HG03460 (cell line): ENCODE measurements at regions not wholly inside any gene's neighbourhood (a gene's known extent, or its start where the extent isn't known, plus 50 kb on each side); places are given as distances from the start of the nearest gene placed in this dataset.
"Not testable (repeated sequence)": the region's sequence is repeated elsewhere in the genome, so short reads cannot be mapped to it uniquely, and the experiment has no call there.

Source experiments
- ATAC-seq: cut with Tn5 transposase; IDR thresholded peaks from one replicate; pipeline ENCODE4 v1.9.1; 2021; ENCODE audit not compliant: unreplicated experiment

GRCh38 chr18:73563901-73564472, 583.6 kb downstream of the FBXO15 start:
- no peak for ATAC-seq

GRCh38 chr18:73563345-73563744, 584.3 kb downstream of the FBXO15 start:
- no peak for ATAC-seq

- ATAC-seq, result no peak
These were observed 590.7 kb downstream of the FBXO15 start for GRCh38 chr18:73556904-73557303.

- ATAC-seq, result no peak
These were observed 595.5 kb downstream of the FBXO15 start for GRCh38 chr18:73552171-73552570.

- no peak for ATAC-seq
These were observed 596.4 kb downstream of the FBXO15 start for GRCh38 chr18:73551211-73551610.

- ATAC-seq, result no peak
These were observed 598.4 kb downstream of the FBXO15 start for GRCh38 chr18:73549236-73549635.

GRCh38 chr18:73545472-73545871, 602.2 kb downstream of the FBXO15 start:
- no peak for ATAC-seq

- ATAC-seq, result no peak
These were observed 603.0 kb downstream of the FBXO15 start for GRCh38 chr18:73544617-73545016.

- no peak for ATAC-seq
These were observed 603.6 kb downstream of the FBXO15 start for GRCh38 chr18:73544032-73544431.

GRCh38 chr18:73535990-73536389, 611.6 kb downstream of the FBXO15 start:
- no peak for ATAC-seq

- ATAC-seq, result no peak
These were observed 612.4 kb downstream of the FBXO15 start for GRCh38 chr18:73535189-73535588.

- no peak for ATAC-seq
These were observed 616.0 kb downstream of the FBXO15 start for GRCh38 chr18:73531601-73532000.

GRCh38 chr18:73528066-73528465, 619.6 kb downstream of the FBXO15 start:
- ATAC-seq, result no peak

GRCh38 chr18:73520229-73520628, 627.4 kb downstream of the FBXO15 start:
- ATAC-seq, result no peak

- not testable (repeated sequence) for ATAC-seq
These were observed 631.6 kb downstream of the FBXO15 start for GRCh38 chr18:73516056-73516455.

- no peak for ATAC-seq
These were observed 633.2 kb downstream of the FBXO15 start for GRCh38 chr18:73514449-73514848.

GRCh38 chr18:73511771-73512503, 635.7 kb downstream of the FBXO15 start:
- ATAC-seq, result no peak

- no peak for ATAC-seq
These were observed 638.2 kb downstream of the FBXO15 start for GRCh38 chr18:73509460-73509859.

GRCh38 chr18:73503326-73503725, 635.5 kb upstream of the NETO1 start:
- ATAC-seq, result no peak

- ATAC-seq, result no peak
These were observed 620.2 kb upstream of the NETO1 start for GRCh38 chr18:73487966-73488365.

- no peak for ATAC-seq
These were observed 617.4 kb upstream of the NETO1 start for GRCh38 chr18:73485166-73485565.

- no peak for ATAC-seq
These were observed 615.1 kb upstream of the NETO1 start for GRCh38 chr18:73482901-73483300.

GRCh38 chr18:73479477-73479876, 611.7 kb upstream of the NETO1 start:
- ATAC-seq, result no peak
